RPMI8226 (cell line): ENCODE measurements at regions not wholly inside any gene's neighbourhood (a gene's known extent, or its start where the extent isn't known, plus 50 kb on each side); places are given as distances from the start of the nearest gene placed in this dataset.
"Not testable (repeated sequence)": the region's sequence is repeated elsewhere in the genome, so short reads cannot be mapped to it uniquely, and the experiment has no call there.

Source experiments
- DNase-seq: peaks from one replicate; pipeline ENCODE4 v3.0.0-alpha.2; 2015

DNA sequence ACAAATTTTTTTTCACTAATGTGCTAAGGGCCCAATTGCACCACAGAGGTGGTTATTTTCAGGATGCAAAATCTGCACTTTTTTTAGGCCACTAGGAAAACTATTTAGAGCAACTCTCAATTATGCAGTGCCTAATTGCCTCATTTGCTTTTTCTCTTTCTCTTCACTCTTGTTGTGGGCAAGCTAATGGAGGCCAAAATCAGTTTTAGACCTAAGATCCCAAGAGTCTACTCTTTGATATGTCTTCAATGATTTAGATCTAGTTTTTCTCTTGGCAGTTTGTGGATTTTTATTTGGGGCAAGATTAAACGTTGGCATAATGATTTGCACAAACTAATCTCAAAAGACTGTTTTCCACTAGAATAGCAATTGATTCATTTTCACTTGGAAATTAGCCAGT, 1996.9 kb downstream of the LRRC4C start:
- DNase-seq: no peak

DNA sequence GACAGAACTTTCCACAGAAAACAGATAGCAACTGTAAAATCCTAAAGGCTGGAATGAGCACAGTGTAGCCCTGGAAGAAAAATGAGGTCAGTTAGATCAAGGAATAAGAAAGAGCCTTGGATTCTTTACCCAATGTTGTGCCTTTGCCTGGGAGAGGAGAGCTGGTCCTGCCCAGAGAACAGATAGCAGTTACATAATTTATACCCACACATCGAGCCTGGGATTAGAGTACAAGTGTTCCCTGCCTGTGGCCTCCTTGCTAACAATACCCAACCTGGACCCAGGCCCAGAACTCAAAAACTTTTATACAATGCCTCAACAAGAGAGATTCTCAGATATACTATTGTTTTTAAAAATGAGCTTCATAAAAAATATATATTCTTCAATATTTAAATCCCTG, 1998.4 kb downstream of the LRRC4C start:
- DNase-seq: no peak

DNA sequence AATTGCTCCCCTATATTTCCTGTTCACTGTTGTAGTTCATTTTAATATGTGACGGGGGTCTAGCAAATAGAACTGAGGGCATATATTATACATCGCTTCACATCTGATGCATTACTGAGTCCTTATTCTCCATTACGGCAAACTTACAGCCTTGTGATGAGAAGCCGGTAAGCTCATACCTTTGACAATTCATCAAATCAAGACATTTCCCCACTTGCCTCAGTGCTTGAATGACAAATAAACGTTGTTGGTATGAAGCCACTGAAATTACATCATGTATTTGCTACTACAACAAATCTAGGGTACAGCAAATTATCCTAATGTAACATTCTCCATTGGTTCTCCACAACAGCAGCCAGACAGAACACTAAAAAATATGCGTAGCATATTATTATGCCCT, 1999.8 kb downstream of the LRRC4C start:
- no peak for DNase-seq

DNA sequence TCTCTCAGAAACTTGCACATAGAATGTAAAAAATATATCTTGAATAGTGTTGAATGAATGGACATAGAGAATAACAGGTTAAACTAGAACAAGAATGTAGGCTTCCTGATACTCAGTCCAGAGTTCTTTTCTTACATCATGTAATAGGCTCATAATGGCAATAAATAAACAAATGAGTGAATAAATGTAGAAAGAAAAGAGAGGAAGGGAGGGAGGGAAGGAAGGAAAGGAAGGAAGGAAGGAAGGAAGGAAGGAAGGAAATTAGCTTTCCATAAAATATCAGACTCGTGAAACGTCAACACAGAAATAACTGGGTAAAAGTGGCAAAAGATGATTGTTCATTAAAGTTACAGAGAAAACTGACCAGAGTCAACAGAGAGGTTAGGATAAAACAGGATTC, 2001.0 kb downstream of the LRRC4C start:
- DNase-seq: no peak

DNA sequence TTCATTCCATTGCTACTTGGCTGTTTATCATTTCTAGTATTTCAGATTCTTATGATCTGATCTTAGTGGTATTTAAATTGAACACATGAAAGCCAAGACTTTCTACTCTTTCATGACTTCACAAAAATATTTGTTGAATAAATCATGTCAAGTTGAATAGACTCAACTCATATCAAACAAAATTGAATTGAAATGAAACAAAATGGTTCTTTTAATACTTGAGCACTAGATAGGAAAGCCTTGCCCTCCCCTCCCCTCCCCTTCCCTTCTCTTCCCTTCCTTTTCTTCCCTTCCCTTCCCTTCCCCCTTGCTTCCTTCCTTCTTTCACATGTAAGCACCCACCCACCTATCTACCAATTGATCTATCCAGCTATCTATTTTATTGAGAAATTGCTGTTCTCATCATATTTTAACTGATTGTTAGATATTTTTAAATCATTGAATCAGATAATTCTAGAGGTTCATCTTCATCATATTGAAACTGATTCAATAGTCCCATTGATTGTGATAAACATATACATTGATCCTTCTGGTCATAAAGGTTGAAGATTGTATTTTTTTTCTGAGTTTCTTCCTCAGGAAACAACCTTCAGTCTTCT, 2015.9 kb downstream of the LRRC4C start:
- no peak for DNase-seq

DNA sequence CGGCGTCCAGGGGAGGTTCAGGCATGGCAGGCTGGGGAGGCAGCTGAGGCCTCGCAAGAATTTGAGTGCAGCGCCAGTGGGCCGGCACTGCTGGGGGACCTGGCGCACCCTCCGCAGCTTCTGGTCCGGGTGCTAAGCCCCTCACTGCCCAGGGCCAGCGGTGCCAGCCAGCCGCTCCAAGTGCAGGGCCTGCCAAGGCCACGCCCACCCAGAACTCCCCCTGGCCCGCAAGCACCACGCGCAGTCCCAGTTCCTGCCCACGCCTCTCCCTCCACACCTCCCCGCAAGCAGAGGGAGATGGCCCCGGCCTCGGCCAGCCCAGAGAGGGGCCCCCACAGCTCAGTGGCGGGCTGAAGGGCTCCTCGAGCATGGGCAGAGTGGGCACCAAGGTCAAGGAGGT, 2017.3 kb downstream of the LRRC4C start:
- no peak for DNase-seq

DNA sequence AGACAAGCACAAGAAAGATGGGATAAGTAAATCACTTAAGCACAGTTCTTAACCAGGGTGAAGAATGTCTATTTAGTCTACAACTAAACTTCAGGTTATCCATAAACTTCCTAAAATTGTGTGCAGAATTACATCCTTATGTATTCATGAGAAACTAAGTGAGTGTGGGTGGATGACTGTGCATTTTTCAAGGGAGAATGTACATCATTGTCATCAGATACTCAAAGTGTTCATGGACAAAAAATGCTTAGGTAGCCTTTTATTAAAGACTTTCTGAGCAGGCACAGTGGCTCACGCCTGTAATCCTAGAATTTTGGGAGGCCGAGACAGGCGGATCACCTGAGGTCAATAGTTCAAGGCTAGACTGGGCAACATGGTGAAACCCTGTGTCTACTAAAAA, 2023.8 kb downstream of the LRRC4C start:
- no peak for DNase-seq

DNA sequence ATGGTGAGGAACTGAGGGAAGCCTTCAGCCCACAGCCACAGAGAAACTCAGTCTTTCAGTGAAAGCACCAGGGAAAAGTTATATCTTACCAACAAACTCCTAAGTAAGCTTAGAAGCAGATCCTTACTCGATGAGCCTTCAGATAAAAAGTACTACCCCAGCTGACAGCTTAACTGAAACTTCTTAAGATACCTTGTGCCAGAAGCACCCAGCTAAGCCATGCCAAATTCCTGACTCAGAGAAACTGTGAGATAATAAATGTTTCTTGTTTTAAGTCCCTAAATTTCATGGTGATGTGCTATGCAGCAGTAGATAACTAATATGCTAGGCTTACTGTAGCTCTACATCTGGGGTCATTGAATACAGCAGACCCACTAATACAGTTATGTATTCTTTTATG, 2025.0 kb downstream of the LRRC4C start:
- DNase-seq: no peak

DNA sequence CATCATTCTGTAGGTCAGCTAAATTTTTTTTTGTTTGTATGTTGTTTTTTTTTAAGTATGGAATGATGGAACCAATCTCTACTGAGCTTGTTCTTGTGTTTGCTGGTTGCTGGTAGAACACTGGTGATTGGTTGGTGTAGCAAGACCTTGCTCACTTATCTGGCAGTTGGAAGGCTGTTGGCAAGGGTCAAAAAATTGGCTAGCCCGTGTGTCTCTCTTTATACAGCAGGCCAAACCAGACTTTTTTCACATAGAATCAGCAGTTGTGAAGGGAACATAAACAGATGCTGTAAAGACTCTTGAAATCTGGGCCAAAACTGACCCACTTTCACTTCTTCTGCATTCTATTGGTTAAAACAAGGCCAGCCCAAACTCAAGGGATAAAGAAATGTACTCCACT, 2026.5 kb downstream of the LRRC4C start:
- no peak for DNase-seq

DNA sequence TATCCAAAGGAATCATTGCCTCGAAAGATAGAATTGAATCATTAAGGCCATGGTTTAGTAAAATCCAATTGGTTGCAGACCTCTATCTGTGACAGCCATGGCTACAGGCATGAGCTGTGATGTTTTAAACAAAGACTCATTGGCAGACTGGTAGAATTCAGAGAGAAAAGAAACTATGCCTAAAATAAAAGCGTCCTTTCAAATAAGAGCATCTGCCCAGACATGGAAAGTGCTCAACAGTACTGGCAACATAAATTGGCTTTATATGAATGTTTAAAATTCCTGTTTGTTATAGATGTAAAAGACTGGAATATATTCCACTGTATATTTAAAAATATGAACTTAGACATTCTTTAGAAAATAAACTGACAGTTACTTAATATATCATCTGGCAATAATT, 2034.2 kb downstream of the LRRC4C start:
- DNase-seq: no peak

DNA sequence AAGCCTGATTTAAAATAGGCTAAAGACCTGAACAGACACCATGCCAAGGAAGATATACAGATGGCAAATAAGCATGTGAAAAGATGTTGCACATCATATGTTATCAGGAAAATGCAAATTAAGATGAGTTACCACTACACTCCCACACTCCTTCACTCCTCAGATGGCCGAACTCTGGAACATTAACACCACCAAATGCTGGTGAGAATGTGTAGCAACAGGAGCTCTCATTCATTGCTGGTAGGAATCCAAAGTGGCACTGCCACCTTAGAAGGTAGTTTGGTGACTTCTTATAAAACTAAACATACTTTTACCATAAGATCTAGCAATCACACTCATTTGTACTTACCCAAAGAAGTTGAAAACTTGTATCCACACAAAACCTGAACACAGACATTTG, 2047.3 kb downstream of the LRRC4C start:
- DNase-seq: no peak

DNA sequence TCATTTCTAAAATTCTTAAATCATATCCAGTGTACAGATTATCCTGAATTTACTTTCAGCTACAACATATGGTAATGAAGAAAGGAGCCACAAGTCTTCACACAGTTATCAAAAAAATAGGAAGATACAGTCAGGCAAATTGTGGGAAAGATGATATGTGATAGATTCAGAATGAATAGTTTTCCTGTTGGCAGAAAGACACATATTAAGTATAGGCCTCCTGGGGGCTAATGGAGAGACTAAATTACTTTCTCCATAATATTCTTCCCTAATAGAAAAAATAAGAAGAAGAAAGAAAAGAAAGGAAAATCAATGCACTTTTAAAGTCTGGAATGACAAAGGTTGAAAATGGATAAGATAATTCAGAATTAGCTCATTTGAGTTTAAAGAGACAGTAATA, 2073.5 kb downstream of the LRRC4C start:
- DNase-seq: no peak

DNA sequence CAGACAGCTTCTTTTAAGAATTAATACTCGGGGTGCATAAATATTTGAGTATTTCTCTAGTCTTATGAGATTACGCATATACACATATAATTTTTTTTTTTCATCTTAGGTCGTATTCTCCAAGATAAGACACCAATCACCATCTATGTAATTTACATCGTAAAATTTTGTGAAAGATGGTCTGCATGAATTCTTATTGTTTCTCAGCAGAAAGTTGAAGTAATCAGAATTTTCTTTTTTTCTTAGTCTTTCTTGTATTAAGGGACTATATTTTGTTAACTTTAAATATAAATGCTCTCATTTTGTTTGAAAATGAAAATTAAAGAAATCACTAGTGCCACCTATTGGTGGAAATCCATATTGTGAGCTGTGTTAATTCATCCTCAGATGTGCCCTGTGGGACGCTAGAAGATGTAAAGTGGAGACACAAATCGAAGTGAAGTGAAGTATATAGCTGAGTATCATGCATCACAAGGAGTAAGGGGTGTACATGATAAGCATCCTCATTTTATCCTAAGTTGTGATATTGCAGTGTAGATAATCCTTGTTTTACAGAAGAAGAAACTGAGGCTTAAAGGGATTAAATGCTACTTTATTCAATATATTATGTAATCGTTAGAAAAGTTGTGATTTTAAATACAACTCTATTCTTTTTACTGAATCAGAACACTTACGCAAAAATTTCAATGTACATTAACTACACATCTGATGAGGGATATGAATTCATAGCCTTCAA, 2084.3 kb downstream of the LRRC4C start:
- peak; percentile 38 for DNase-seq

DNA sequence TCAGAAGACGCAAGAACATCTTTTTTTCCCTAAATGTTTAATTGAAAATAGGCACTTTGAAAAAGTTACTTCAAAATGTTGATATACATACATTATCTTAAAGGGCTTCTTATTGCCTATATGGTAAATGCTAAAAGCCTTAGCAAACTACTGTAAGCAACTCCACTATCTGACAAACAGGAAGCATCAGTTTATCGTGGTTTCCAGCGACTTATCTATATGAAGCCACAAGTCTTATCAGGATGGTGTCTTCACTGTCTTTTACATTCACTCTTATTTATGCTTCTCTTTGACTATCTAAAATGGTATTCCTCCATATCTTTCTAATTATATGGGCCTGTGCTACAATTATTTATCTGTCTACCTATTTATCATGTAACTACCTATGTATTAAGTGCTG, 2091.9 kb downstream of the LRRC4C start:
- no peak for DNase-seq

DNA sequence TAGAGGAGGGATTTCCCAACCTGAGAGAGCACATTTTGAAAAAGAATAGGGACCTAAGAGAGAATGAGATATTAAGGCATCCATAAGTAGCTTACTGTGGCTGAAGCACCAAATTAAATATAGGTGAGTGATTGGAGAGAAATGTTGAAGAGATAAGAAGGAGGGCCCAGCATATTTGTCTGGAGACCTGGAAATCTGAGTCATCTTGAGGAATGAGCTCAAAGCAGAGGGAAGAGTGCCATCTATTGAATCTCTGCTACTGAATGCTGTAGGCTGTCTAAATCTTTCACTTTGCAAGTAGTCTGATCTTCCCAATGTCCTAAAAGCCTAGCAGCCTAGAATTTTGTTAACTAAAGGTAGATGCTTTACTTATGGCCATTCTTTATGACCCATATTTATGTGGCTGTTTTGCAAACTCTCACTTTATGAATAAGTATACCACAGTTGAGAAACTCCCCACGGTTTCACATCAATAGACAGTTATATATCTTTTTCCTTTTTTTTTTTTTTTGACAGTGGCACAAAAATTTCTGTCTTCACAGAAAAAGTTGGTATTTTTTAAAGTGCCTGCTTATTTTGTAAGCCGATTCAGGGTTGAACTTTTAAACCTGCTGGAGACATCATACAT, 2093.5 kb downstream of the LRRC4C start:
- no peak for DNase-seq

DNA sequence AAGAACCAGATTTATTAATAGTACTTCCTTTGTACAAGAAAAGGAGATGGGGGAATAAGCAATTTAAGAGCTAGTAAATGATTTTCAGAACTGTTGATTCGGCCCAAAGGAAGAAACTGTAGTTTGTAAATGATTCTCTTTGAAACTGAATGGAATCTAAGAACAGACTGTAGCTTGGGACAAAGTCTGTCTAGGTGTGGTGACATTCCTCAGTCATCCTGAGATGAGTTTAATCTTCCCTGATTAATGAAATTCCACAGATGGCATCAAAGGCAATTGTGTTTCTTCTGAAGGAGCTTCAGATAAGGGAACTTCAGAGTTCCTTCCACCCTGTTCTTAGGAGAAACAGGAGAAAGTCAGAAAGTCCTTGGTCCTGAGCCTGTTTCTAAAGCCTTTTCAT, 2095.9 kb downstream of the LRRC4C start:
- no peak for DNase-seq

DNA sequence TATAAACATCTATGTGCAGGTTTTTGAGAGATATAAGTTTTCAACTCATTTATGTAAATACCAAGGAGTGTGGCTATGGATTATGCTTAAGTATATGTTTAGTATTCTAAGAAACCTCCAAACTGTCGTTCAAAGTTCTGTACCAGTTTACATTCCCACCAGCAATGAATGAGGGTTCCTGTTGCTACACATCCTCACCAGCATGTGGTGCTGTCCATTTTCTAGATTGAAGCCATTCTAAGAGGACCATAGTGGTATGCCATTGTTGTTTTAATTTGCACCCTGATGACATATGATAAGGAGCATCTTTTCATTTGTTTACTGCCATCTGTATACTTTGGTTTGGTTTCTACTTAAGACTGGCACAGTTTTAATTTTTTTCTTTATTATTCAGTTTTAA, 2097.9 kb downstream of the LRRC4C start:
- no peak for DNase-seq

DNA sequence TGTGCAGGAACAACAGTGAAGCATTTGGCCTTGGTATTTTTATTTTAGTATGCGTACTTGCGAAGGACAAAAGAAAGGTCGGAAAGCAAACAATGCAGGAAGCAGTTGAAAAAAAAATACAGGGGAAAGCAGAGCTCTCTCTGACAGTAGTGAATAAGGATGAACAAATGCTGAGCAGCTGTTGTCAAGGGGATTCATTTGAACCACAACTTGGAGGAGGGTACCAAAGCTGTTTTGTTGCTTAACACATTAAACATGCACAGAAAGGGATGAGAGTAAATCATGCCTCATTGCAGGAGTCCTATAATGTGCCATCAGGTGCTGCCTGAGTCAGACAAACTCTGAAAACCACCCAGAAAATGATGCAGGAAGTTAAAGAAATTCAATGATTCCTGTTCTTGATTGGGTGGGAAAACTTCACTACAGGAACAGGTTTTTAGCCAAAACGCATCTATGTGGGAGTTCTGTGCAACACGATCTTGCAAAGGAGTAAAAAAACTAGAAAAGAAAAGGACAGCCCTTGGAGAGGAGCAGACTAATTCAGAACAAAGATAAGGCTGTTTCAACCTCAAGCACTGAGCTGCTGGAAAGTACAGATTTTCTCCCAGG, 2113.5 kb downstream of the LRRC4C start:
- DNase-seq: no peak

DNA sequence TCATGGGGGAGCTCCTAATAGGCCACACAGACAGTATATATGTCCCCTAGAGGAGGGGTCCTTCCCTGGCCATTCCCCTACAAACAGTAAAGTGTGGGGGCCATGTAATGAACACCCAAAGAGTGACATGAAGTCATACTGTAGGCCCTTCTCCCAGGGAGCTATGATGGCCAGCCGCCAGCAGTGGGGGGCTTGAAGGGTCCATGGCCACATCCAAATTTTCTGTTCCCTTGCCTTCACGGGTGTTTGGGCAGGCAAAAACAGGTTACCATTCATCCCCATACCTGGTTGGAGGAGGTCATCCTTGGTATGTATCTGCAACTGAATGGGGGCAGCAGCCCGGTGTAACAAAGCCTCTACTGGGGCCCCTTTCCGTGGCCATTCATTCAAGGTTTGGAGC, 2118.0 kb downstream of the LRRC4C start:
- no peak for DNase-seq

DNA sequence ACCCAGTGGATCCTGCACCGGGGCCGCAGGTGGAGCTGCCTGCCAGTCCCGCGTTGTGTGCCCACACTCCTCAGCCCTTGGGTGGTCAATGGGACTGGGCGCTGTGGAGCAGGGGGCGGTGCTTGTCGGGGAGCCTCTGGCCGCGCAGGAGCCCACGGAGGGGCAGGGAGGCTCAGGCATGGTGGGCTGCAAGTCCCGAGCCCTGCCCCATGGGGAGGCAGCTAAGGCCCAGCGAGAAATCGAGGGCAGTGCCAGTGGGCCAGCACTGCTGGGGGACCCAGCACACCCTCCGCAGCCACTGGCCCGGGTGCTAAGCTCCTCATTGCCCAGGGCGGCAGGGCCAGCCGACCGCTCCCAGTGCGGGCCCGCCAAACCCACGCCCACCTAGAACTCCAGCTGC, 2126.4 kb downstream of the LRRC4C start:
- DNase-seq: not testable (repeated sequence)

DNA sequence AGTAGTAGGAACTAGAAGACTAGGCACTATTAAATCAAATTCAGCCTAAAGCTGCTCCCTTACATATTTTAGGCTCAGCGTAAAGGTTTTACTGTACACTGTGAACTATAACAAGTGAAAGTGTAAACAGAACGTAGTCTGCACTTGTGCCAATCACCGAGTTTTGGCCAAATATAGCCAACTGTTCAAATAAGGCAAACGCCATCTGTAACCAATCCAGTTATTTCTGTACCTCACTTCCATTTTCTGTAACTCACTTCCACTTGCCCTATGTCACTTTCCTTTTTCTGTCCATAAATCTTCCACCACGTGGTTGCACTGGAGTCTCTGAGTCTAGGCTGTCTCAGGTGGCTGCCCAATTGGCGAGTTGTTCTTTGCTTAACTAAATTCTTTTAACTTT, 2132.2 kb downstream of the LRRC4C start:
- no peak for DNase-seq

DNA sequence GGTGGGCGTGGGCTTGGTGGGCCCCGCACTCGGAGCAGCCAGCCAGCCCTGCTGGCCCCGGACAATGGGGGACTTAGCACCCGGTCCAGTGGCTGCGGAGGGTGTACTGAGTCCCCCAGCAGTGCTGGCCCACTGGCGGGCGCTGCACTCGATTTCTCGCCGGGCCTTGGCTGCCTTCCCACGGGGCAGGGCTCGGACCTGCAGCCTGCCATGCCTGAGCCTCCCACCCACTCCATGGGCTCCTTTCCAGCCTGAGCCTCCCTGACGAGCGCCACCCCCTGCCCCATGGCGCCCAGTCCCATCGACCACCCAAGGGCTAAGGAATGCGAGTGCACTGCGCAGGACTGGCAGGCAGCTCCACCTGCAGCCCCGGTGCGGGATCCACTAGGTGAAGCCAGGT, 2147.6 kb downstream of the LRRC4C start:
- not testable (repeated sequence) for DNase-seq

DNA sequence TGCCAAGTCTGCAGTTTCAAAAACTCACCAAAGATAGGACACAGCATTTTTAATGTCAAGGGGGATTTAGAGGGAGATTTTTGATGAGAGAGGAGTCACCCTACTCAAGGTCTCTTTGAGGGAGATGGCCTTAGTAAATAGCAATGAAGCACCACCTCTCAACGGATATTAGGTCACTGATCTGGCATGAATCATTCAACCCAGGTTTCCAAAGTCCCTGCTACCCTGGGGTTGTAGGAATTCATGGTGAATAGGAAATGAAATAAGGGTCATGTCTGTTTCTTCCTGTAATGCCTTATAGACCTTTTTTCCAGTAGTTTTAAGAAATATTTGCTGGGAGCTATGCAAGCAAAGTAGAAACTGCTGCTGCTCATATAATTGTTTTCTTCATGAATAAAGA, 2154.9 kb downstream of the LRRC4C start:
- no peak for DNase-seq

DNA sequence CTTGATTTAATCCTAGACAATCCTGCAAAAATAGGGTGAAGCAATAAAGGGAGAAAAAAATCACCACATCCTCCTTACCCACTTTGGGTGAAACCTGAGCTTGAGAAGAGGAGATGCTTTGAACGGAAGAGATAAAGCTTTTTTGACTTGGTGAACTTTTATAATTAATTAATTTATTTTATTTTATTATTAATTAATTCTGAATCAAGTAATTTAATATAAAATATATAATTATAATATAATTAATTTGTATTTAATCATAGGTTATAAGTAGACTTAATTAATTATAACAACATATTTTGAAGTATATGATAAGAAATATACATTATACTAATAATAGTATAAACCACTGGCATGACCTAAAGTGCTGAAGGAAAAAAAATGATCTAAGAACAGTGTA, 2164.8 kb downstream of the LRRC4C start:
- DNase-seq: no peak
